Fibroblast of skin of right biceps (primary cell): ENCODE measurements at regions not wholly inside any gene's neighbourhood (a gene's known extent, or its start where the extent isn't known, plus 50 kb on each side); places are given as distances from the start of the nearest gene placed in this dataset.
A peak's percentile ranks its signal among the peaks of the same experiment; 100 is the strongest.
"Not testable (repeated sequence)": the region's sequence is repeated elsewhere in the genome, so short reads cannot be mapped to it uniquely, and the experiment has no call there.

Experiments used
- DNase-seq: peaks from one replicate; pipeline ENCODE4 v3.0.0-alpha.2; 2013

DNA sequence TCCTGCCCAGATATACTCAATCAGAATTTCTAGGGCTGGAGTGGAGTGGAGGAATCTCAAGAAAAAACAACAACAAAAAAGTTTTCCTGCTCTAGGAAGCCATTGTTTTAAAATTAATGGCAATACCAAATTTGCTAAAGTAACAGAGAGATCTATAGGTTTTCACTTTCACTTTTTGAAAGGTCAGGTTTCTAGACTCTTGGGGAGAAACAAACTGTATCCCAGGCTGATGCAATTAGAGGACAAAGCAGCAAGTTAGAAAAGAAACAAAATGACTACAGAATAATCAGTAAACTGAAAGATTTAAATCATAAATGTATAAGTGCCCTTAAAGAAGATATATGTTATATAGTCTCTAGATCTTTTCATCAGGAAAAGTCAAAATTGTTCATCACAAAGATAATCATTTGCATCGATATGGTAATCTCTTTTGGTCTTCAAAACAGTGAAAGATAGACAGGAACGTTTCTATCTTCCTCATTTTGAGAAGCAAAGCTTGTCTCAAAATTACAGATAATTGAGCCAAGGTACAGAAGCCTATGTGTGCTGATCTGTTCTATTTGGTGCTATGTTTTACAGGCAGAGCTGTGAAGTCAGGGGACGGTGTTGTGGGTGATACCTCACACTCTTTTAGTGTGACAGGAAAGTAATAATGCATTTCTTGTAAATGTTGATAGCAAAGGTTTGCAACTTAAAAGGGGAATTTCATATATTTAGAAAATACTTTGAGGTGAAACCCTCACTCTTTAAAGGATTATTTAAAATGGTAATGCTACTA, 1746.6 kb upstream of the C9orf72 start:
- DNase-seq: peak; percentile 2

DNA sequence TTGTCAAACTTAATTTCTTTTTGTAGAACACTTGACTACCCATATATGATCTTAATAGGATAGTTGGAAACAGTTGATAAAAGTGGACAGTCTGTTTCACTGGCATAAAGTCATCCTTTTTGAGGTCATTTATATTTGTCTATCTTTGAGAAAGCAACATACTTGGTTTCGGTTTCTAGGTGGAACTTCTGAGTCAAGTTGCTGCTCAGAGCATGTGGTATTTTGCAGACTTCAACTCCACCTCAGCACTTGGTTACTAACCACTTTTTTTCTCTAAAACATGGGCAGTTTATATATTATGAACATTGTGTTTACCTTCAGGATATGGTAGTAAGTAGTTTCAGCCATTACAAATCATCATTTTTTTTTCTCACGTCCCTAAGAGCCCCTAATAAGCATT, 1749.0 kb upstream of the C9orf72 start:
- DNase-seq: peak; percentile 0

DNA sequence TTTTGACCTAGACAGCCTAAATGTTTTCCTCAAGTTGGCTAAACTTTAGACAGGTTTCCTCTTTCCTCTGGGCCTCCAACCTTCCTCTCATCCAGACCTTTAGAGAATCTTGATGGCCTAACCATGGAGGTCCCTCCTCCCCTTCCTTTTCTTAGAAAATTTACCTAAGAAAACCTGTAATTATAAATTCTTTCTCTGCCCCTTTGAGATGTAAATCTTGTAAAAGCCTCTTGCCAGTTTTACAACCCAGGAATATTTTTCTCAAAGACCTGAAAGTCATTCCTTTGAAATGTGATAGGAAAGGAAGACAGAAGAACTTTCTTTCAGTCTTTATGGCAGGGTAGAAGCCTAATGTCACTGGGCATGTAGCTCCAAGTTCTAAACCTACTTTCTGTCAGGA, 1752.6 kb upstream of the C9orf72 start:
- no peak for DNase-seq

DNA sequence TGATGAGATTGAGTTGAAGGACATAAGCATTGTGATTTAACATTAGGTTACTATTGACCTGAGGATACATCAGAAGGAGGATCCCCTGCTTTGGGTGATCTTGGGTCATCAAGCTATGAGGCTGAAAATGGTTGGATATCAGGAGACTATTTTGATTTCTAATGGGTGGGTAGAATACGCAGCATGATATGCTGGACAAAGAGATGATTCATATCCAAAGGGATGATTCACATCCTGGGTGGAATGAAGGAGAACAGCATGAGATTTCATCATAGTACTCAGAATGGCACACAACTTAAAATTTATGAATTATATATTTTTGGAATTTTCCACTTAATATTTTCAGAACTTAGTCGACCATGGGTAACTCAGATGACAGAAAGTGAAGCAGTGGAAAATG, 1759.5 kb upstream of the C9orf72 start:
- peak; percentile 63 for DNase-seq

DNA sequence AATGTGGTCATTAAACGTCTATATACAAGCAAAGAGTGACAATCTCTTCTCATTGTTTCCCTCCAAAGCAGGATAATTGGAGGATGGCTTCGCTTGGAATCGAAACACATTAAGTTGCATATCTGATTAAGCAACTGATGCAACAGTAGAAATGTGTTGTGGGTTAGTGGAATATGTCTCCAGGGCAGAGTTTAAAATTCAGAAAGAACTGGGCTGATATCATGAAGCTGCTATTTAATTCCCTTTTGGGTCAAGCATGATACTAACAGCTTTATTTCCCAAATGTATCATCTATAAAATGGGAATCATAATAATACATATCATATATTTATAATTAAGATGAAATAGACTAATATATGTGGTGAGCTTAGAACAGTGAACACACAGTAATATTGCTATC, 1763.0 kb upstream of the C9orf72 start:
- no peak for DNase-seq

DNA sequence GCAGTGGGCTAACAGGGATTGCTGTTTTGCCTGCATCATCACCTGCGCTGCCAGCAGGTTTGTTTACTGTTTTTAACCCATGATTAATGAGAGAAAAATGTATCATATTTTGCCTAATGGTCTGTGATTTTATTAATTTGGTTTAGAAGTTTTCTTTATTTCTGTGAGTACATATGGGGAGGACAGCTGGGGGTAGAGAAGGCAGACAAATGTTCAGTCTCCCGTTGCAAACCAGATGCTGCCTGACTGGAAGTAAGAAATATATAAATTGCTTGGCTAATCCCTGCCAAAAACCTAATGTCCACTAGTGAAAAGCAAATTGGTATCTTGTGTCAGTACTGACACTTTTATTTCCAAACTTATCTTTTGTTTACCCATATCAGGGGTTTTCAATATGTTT, 1766.1 kb upstream of the C9orf72 start:
- DNase-seq: no peak

DNA sequence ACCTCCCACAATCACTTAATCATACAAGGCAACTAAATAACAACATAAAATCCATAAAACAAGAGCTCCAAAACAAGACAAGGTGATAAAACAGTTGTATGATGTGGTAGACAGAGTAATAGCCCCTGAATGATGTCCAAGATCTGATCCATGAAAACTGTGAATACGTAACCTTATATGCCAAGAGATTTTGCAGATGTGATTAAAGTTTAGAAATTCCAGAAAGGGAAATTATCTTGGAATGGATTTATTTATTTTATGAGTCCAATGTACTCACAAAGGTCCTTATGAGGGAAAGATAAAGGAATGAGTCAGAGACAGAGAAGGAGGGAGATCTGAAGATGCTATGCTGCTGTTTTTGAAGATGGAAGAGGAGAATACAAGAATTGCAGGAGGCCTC, 1775.7 kb upstream of the C9orf72 start:
- peak; percentile 33 for DNase-seq

DNA sequence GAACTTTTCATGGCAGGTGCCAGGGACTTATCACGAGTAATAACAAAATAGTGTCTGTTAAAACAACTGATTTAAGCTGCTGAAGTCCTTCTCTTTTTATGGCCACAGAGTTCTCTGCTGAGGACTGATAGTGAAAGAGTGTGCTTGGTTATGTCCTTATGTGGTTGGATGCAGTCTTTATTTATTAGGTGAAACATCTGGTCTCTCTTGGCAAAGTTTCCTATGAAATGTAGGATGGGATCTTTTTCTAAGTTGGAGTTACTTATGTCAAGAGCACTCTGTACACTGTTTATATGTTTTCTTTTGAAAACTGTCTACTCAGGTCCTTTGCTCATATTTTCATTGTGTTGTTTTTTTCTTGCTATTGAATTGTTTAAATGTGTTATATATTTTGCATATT, 1816.1 kb upstream of the C9orf72 start:
- DNase-seq: no peak

DNA sequence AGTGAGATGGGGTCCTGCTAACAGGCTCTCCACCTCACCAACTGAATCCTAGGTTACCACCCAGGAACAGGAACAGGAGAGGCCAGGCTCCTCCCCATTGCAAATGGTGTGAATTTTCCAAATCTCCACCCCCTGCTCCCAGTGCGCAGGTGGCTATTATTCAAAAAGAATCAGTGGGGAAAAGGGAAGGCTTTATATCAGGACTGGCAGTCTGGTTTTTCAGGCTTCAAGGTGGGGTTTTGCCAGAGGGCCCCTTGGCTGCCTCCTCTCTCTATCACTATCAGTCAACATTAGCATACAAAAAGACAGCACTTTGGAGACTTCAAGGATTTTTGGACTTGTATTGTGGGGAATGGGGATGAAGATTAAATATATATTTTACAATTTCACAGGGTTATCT, 1817.6 kb upstream of the C9orf72 start:
- no peak for DNase-seq

DNA sequence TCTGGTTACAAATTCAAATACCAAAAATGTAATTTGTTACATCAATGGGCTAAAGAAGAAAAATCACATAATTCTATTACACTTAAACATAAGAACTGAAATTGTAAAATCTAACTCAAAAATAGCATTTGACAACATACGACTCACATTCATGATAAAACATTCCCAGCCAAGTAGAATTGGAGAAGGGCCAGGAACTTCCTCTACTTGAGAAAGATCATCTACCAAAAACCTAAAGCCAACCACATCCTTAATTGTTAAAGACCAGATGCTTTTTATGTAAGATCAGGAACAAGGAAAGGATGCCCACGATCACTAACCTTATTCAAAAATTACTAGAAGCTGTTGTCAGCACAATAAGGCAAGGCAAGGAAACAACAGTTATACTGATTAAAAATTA, 1819.8 kb upstream of the C9orf72 start:
- peak; percentile 35 for DNase-seq

DNA sequence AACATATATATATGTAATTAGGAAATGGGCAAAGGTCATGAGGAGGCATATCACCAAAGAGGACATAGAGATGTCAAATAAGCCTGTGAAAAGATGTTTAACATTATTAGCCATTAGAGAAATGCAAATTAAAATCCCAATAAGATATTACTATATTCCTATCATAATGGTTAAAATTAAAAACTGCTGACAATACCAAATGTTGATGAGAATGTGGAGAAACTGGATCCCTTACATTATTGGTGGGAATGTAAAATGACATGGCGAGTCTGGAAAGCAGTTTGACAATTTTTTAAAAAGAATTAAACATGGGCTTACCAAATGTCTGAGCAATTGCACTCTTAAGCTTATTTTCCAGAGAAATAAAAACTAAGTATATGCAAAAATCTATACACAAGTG, 1821.6 kb upstream of the C9orf72 start:
- no peak for DNase-seq

DNA sequence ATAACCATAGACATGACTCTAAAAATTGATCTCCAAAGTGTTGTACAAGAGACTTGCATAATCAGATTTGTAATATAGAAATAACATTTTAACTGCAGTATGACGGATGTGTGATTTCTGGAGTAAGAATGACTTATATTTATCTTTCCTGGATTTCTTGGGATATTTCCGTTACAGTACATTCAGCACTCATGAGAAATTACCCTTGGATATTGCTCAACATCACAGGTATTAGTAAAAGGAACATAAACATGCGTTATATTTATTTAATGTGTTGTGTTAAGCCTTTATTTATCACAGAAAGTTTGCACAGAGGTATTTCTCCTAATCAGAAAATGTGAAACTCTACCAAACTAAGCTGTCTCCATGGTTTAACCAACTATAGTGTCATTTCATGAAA, 1823.9 kb upstream of the C9orf72 start:
- no peak for DNase-seq

DNA sequence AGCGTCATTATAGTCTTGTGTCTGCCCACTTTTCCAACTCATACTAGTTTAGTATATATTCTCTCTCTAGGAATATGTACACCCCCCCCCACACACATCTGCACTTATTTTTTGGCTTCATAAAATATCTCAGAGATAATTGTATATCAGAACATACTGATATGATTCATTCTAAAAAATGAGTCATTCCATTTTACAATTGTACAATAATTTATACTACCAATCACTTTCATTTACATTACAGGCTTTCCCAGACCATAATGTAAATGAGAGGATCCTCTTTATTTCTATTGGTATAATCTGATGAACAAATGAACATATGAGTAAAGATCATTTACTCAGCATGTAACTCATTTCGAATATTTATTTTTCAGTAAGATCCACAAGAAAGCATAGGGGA, 1842.9 kb upstream of the C9orf72 start:
- no peak for DNase-seq

DNA sequence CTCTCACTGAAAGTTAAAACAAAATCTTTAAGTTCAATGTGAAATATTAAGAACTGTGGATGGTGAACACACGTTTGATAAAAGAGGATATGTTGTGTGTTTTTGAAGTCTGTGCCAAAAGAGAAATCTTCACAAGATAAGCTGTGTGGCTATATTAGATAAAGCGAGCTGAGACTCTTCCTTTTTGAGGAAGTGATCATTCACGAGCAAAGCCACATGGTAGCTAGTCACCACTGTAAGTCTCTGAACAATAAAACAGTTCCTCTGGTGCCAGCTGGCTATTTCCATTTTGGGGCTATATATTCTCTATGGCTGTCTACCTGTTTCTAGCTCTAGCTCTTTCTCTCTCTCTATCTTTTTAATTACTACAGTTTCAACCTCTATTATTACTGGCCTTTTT, 1849.2 kb upstream of the C9orf72 start:
- DNase-seq: no peak

DNA sequence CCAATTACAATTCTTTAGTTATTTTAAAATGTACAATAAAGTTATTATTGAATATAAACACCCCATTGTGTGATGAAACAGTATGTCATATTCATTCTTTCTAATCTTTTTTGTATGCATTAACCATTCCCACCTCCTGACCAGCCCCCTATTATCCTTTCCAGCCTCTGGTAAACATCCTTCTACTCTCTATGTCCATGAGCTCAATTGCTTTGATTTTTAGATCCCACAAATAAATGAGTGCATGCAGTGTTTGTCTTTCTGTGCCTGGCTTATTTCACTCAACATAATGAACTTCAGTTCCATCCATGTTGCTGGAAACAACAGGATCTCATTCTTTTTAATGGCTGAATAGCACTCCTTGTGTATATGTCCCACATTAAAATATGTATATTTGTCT, 1858.9 kb upstream of the C9orf72 start:
- DNase-seq: no peak

DNA sequence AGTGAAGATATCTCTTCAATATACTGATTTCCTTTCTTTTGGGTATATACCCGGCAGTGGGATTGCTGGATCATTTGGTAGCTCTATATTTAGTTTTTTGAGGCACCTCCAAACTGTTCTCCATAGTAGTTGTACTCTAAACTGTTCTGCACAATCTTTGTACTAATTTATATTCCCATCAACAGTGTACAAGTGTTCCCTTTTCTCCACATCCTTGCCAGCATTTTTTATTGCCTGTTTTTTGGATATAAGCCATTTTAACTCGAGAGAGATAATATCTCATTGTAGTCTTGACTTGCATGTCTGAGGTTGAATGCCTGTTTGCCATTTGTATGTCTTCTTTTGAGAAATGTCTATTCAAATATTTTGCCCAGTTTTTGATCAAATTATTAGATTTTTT, 1859.4 kb upstream of the C9orf72 start:
- not testable (repeated sequence) for DNase-seq

DNA sequence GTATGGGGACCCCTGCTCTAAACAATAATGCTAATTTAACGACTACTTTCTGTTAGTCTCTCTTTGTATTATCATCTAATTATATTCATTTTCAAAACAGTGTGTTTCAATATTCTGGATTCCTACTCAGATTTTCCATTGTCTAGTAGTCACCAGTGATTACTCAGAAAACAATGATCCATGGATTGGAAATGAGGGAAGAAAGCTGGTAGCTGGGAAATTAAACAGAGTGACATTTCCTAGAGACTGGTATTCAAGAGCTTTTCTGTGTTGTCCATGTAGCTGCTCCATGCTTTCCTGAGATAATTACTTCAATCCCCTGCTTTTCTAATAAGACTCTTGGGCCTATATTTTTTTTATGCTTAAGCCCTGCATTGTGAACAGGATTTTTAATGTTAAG, 1862.1 kb upstream of the C9orf72 start:
- no peak for DNase-seq

DNA sequence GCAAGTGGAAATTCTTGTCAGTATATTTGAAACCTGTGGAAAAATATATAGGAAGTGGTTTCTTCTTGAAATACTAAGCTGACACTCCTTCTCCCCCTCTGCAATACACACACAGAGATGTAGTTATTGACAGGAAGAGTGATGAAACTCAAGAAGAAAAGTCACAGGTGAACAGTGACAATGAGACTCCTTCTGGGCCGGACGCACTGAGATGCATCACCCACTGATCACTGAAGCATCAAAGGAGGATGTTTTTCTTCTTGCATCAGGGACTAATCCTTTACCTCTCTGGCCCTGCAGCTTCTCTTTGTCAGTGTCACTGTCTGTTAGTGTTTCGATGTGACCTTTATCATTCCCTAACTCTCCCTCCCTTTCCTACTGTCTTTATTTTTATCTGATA, 1864.2 kb upstream of the C9orf72 start:
- DNase-seq: no peak

DNA sequence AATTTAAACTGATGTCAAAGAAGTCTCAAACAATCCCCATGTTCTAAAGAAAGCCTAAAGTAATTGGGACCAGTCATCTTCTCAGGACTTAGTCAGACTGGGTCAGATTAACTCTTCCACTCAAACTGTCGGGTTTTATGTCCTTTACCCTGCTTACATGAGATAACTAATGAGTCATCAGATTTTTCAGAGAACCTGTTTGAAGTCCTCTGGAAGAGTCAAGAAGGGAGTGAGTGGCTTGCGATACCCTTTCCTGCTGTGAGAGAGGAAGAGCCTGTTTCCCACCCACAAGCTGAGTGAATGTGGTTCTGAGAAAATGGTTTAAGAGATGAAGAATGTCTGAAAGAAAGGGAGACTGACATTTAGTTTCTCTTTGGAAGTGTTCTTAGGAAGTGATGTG, 1866.7 kb upstream of the C9orf72 start:
- DNase-seq: peak; percentile 60

DNA sequence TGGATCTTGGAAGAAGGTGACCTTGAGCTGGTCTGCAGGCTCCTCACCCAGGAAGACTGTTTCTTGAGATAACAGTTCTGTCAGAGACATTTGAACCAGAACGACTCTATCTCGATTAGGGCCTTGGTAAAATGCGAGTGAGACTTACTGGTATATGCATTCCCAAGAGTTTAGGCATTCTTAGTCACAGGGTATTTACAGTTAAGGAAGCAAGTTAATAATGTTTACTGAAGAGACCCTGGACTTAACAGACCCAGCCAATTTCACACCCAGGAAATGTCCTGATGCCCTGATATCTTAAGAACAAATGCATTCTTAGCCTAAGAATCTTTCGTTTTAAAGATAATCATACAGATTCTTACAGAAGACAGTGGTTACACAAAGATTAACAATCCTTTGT, 1867.2 kb upstream of the C9orf72 start:
- no peak for DNase-seq

DNA sequence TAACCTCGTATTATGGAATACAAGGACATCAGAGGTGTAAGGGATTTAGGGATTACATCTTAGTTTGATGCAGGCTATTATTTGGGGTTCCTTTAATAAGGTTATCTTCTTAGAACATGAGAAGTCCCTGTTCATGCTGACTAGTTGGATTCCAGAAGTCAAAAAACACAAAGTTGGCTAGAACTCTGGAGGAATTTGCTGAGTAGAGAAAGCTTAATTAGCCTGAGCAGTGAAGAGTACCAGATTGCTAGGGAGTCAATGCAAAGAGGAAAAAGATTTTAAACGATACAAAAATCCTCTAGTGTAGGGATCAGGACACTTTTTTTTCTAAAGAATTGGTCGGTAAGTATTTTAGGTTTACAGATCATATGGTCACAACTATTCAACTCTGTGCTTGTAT, 1872.5 kb upstream of the C9orf72 start:
- DNase-seq: no peak

DNA sequence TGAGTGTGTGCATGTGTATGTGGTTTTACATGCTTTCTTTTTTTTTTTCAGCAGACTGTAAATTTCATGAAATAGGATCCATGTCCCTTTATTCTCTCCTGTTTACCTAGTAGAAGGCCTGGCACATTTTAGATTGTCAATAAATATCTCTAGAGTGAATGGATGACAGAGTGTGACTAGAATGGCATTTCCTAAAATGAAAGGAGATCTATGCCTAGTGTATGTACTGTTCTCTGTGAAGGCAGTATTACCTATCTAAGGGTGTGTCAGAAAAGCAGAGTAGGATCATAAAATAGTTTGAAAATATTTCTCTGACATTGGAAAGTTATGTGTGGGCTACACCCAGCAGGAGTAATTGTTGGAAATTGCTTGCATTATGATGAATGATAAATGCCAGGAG, 1876.0 kb upstream of the C9orf72 start:
- no peak for DNase-seq

DNA sequence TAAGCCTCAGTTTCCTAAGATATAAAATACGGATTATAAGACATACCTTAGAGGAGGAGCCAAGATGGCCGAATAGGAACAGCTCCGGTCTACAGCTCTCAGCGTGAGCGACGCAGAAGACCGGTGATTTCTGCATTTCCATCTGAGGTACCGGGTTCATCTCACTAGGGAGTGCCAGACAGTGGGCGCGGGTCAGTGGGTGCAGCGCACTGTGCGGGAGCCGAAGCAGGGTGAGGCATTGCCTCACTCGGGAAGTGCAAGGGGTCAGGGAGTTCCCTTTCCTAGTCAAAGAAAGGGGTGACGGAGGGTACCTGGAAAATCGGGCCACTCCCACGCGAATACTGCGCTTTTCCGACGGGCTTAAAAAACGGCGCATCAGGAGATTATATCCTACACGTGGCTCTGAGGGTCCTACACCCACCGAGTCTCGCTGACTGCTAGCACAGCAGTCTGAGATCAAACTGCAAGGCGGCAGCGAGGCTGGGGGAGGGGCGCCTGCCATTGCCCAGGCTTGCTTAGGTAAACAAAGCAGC, 1877.1 kb upstream of the C9orf72 start:
- not testable (repeated sequence) for DNase-seq

DNA sequence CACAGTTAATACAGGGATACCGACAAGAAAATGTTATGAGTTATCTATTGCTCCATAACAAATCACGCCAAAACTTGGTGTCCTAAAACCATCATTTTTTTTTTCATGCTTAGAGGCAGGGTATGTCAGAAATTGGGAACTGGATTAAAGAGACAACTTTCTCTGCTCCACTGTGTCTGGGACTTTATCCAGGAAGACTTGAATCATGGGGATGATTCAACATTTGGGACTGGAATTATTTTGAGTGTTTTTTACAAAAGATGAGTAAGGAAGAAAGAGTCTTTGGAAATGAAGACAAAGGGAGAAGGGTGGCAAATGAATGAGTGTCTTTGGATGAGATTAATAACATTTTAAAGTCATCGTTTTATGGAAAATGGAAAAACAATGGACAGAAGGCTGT, 1883.7 kb upstream of the C9orf72 start:
- peak; percentile 81 for DNase-seq

DNA sequence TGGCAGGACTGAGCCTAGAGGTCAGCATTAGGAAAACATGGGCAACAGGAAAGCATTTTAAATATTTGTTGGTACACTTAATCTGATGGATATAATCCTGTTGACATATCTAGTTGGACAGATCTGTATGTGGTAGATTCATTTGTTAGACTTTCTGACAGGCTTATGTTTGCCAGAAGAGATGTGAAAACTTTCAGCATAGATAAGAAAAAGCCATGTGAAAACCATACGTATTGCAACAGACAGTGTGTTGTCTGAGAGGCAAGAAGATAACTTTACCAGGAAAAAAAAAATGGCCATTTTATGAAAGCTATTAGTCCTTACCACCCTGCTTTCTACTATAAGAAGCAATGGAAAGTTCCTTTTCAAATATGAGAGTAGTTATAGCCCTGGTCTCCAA, 1902.2 kb upstream of the C9orf72 start:
- DNase-seq: no peak
